Choroid plexus epithelial cell (primary cell): ENCODE measurements at regions not wholly inside any gene's neighbourhood (a gene's known extent, or its start where the extent isn't known, plus 50 kb on each side); places are given as distances from the start of the nearest gene placed in this dataset.

Experiments
- DNase-seq: peaks from one replicate; pipeline ENCODE4 v3.0.0-alpha.2; 2010; ENCODE audit warnings: low read depth
- H3K4me3 ChIP-seq: 2 replicates; pipeline ENCODE4 v1.5.1; 2011; ENCODE audit warnings: low read depth, mild to moderate bottlenecking, control low read depth, low read length, moderate library complexity
- CTCF ChIP-seq: conservative IDR thresholded peaks from 2 replicates; pipeline ENCODE4 v1.5.1; 2011; ENCODE audit warnings: low read depth, mild to moderate bottlenecking, control low read depth, inconsistent platforms, low read length, moderate library complexity

DNA sequence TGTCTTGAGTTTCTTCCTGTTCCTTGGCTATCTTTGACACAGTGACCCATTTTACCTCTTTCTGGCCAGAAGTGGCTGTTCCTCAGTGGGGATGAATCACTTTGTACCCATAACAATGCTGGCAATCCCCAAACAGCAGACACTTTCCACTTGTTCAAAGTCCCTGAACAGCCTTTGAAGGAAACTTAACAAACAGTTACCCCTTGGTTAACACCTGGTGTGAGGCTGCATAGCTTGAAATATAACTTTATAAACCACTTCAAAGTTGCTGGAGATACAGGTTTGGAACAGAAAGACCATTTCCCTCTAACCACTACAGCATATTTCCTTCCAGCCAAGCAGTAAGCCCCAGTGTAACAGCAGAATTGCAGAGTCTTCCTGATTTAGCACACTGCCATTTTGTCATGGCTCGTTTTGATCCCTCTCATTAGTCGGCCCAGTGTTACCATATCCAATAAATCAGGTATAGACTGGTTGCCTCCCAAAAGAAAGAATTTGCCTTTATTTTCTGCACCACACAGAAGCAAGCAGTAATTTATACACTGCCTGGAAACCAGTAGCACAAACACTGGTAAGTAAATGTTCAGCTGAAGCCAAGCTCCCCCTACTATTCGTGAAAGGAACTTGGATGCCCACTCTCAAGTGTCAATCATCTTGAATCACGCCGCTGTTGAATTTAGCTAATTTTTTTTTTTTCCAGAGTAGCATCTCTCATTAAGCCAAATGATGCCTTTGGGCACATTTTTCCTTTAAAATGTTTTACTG lies 225.9 kb downstream of the PIK3R1 start:
- DNase-seq, result no peak
- no peak for TF ChIP-seq CTCF
- no peak overlapping the region for H3K4me3 ChIP-seq

GRCh38 chr5:68443091-68443490 lies 227.5 kb downstream of the PIK3R1 start:
- DNase-seq, result no peak
- no peak for TF ChIP-seq CTCF

DNA sequence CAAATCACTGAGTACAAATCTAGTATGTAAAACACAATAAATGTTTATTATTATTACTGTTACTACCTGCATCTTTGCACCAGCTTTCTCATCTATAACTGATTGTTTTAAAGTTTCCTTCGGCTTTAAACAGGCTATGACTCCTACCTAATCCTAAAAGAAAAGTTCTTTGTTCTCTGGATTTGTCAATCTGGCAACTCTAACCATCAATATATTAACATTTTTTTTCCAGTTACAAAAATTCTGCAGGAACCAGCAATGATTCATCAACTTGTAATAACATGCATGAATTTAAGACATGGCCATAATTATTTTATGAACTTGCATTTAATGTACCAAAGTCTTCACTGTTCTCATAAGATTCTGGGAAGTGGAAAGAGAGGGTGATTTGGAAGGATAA lies 228.5 kb downstream of the PIK3R1 start:
- no peak overlapping the region for H3K4me3 ChIP-seq
- DNase-seq, result no peak
- no peak for TF ChIP-seq CTCF

More at GRCh38 chr5:68443091-68443490, 227.5 kb downstream of the PIK3R1 start:
- no peak overlapping the region for H3K4me3 ChIP-seq

GRCh38 chr5:68444833-68445232 lies 229.3 kb downstream of the PIK3R1 start:
- DNase-seq, result no peak
- no peak overlapping the region for H3K4me3 ChIP-seq
- TF ChIP-seq CTCF, result no peak

- no peak for DNase-seq
Observed at GRCh38 chr5:68445257-68446069, 229.9 kb downstream of the PIK3R1 start.

GRCh38 chr5:68446070-68446357 lies 230.5 kb downstream of the PIK3R1 start:
- TF ChIP-seq CTCF, result no peak
- no peak overlapping the region for H3K4me3 ChIP-seq
- DNase-seq, result no peak

More at GRCh38 chr5:68445257-68446069, 229.9 kb downstream of the PIK3R1 start:
- no peak overlapping the region for H3K4me3 ChIP-seq
- TF ChIP-seq CTCF, result no peak
